ENCODE measurements at regions not wholly inside any gene's neighbourhood (a gene's known extent, or its start where the extent isn't known, plus 50 kb on each side); places are given as distances from the start of the nearest gene placed in this dataset.

DNA sequence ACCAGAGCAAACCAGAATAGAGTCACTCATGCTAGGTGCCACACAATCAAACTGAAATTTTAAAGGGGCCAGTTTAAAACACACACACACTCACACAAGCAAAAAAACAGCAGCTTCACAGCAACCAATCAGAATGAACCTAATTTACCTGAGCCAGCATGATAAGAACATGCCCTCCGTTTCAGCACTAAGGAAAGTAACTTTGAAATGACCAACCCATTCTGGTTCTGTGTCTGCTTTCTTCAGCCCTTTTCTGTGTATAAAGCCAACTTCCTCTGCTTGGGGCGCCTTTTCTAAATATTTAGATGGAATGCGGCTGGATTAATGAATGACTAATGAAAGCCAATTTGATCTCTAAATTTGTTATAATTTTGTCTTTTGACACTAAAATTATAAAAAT lies 629.1 kb downstream of the ZEB2 start:
- Mint-ChIP-seq H3K36me3 (ENCODE audit: low read depth, unreplicated experiment) (no peaks in the 10 kb centered on the region), H3K9me3 (ENCODE audit: unreplicated experiment) (no peaks in the 10 kb centered on the region), H3K4me1 (ENCODE audit: unreplicated experiment) (peaks cover 3% of the 10 kb centered on the region), H3K4me3 (ENCODE audit: unreplicated experiment) (no peak overlapping the region), H3K27ac (ENCODE audit: unreplicated experiment) (no peak overlapping the region), H3K27me3 (ENCODE audit: unreplicated experiment) (no peaks in the 10 kb centered on the region)
- TF ChIP-seq, protein P1, sequence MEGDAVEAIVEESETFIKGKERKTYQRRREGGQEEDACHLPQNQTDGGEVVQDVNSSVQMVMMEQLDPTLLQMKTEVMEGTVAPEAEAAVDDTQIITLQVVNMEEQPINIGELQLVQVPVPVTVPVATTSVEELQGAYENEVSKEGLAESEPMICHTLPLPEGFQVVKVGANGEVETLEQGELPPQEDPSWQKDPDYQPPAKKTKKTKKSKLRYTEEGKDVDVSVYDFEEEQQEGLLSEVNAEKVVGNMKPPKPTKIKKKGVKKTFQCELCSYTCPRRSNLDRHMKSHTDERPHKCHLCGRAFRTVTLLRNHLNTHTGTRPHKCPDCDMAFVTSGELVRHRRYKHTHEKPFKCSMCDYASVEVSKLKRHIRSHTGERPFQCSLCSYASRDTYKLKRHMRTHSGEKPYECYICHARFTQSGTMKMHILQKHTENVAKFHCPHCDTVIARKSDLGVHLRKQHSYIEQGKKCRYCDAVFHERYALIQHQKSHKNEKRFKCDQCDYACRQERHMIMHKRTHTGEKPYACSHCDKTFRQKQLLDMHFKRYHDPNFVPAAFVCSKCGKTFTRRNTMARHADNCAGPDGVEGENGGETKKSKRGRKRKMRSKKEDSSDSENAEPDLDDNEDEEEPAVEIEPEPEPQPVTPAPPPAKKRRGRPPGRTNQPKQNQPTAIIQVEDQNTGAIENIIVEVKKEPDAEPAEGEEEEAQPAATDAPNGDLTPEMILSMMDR (IDR thresholded peaks at IDR 0.05; ENCODE audit: unreplicated experiment): no peak
- DNase-seq (ENCODE audit: low spot score): no peak

DNA sequence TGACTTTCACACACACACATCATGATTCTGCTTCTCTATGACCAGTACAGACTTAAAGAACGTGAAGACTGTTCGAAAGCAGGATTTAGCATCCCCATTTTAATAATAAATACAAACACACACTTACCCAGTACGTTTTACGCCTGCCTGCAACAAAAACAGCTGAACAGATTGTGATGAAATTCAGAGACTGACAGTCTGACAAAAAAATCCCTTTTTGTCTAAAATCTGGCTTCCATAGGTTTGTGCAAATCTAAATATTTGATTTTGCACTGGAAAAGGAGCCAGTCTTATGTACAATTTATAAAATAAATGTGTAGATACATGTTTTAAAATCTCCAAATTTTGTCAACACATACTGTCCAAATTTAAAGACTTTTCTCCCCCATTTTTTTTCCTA lies 630.7 kb downstream of the ZEB2 start:
- no peak overlapping the region for H3K4me3 Mint-ChIP-seq (ENCODE audit: unreplicated experiment)
- DNase-seq (ENCODE audit: low spot score): no peak
- TF ChIP-seq, protein P1 (IDR thresholded peaks at IDR 0.05; ENCODE audit: unreplicated experiment): no peak
- H3K36me3 Mint-ChIP-seq (ENCODE audit: low read depth, unreplicated experiment): no peaks in the 10 kb centered on the region
- H3K9me3 Mint-ChIP-seq (ENCODE audit: unreplicated experiment): no peaks in the 10 kb centered on the region
- H3K27me3 Mint-ChIP-seq (ENCODE audit: unreplicated experiment): no peaks in the 10 kb centered on the region
- peaks cover 3% of the 10 kb centered on the region for H3K4me1 Mint-ChIP-seq (ENCODE audit: unreplicated experiment)
- no peak overlapping the region for H3K27ac Mint-ChIP-seq (ENCODE audit: unreplicated experiment)

DNA sequence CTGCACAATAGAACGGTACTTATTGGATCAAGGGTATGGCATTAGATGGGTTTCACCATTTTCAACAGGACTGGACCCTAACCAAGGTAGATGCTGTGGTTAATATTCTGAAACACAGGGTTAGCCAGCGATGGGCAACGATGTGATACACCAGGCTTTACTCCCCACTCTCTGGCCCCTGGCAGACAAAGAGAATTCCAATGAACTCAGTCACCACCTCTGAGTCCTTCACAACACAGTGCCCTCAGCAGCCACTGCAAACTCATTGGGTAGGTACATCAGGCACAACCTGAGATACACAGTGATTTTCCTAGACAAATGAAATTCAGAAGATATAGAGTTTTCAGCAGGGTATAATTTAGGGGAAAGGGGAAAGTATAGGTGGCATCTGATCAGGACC lies 634.5 kb downstream of the ZEB2 start:
- DNase-seq (ENCODE audit: low spot score): no peak
- H3K4me1 Mint-ChIP-seq (ENCODE audit: unreplicated experiment): no peaks in the 10 kb centered on the region
- H3K27ac Mint-ChIP-seq (ENCODE audit: unreplicated experiment): no peak overlapping the region
- no peaks in the 10 kb centered on the region for H3K36me3 Mint-ChIP-seq (ENCODE audit: low read depth, unreplicated experiment)
- H3K4me3 Mint-ChIP-seq (ENCODE audit: unreplicated experiment): no peak overlapping the region
- H3K27me3 Mint-ChIP-seq (ENCODE audit: unreplicated experiment): no peaks in the 10 kb centered on the region
- TF ChIP-seq, protein P1 (IDR thresholded peaks at IDR 0.05; ENCODE audit: unreplicated experiment): no peak
- no peaks in the 10 kb centered on the region for H3K9me3 Mint-ChIP-seq (ENCODE audit: unreplicated experiment)

DNA sequence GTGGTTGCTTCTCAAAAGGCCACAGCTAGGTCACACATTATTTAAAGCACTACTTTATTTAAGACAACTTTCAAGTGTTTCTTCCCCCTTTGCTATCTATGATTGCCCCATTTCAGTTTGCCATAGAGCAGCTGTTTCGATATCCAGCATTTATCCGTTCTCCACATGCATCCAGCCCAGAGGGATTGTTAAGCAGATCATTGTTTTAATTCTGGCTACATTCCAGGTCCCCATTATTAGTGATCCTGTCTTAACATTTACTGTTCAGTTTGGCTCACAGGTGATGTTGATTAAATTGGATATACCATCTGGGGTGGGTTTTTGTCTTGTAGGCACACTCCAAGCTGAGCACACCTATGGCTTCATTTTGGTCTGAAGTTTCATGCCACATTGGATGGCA lies 638.7 kb downstream of the ZEB2 start:
- DNase-seq (ENCODE audit: low spot score): no peak
- TF ChIP-seq, protein P1 (IDR thresholded peaks at IDR 0.05; ENCODE audit: unreplicated experiment): no peak
- Mint-ChIP-seq H3K27ac (ENCODE audit: unreplicated experiment) (no peak overlapping the region), H3K36me3 (ENCODE audit: low read depth, unreplicated experiment) (no peaks in the 10 kb centered on the region), H3K4me3 (ENCODE audit: unreplicated experiment) (no peak overlapping the region), H3K9me3 (ENCODE audit: unreplicated experiment) (no peaks in the 10 kb centered on the region), H3K27me3 (ENCODE audit: unreplicated experiment) (no peaks in the 10 kb centered on the region), H3K4me1 (ENCODE audit: unreplicated experiment) (no peaks in the 10 kb centered on the region)

DNA sequence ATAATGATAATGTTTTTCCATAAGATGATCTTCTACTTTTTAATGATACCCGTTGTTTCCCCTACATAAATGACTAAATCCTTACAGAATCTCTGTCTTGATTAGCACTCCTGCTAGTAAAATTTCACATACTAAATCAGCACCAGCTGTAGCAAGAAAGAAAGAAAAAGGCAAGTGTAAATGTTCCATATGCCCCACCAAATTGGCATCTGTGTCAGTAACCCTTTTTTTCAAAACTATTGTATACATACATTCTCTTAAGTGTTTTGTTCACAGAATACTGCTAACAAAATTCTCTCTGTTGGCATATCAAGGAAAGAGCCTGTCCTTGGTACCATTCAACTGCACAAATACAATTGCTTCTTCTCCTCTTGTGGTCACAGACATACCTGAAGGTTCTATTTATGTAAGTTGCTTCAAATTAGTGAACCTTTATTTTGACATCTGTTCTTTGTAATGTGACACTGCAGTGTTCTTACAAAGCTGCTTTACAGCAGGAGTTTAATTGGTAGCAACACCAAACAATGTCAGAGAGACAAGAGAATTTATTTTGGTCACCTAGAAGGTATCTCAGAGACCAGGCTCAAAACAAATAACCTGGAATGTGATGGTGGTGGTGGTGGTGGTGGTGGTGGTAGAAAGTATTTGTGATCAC lies 641.9 kb downstream of the ZEB2 start:
- Mint-ChIP-seq H3K27me3 (ENCODE audit: unreplicated experiment) (peaks cover 2% of the 10 kb centered on the region), H3K4me3 (ENCODE audit: unreplicated experiment) (no peak overlapping the region), H3K27ac (ENCODE audit: unreplicated experiment) (no peak overlapping the region), H3K36me3 (ENCODE audit: low read depth, unreplicated experiment) (no peaks in the 10 kb centered on the region), H3K9me3 (ENCODE audit: unreplicated experiment) (no peaks in the 10 kb centered on the region), H3K4me1 (ENCODE audit: unreplicated experiment) (no peaks in the 10 kb centered on the region)
- DNase-seq (ENCODE audit: low spot score): no peak
- TF ChIP-seq, protein P1 (IDR thresholded peaks at IDR 0.05; ENCODE audit: unreplicated experiment): no peak
